Duodenal mucosa (tissue), 2 donors: ENCODE measurements at regions not wholly inside any gene's neighbourhood (a gene's known extent, or its start where the extent isn't known, plus 50 kb on each side); places are given as distances from the start of the nearest gene placed in this dataset.

Experiments
- H3K27ac ChIP-seq: one replicate; pipeline ENCODE4 v1.7.0; 2013; ENCODE audit warnings: low read depth, low read length
- H3K27me3 ChIP-seq, 2 donors: one replicate each; pipeline ENCODE4 v1.7.0; 2013; ENCODE audit warnings: low read length in 2 of 2, control low read depth in 1 of 2; ENCODE audit not compliant: insufficient read depth in 2 of 2, control insufficient read depth in 1 of 2
- H3K36me3 ChIP-seq, 2 donors: one replicate each; pipeline ENCODE4 v1.7.0; 2013; ENCODE audit warnings: low read length in 2 of 2, control low read depth in 1 of 2; ENCODE audit not compliant: insufficient read depth in 2 of 2, control insufficient read depth in 1 of 2
- H3K4me1 ChIP-seq, 2 donors: one replicate each; pipeline ENCODE4 v1.7.0; 2013; ENCODE audit warnings: low read length in 2 of 2, control low read depth in 1 of 2; ENCODE audit not compliant: insufficient read depth in 2 of 2, control insufficient read depth in 1 of 2
- H3K4me3 ChIP-seq, 2 donors: one replicate each; pipeline ENCODE4 v1.7.0; 2013; ENCODE audit warnings: low read length in 2 of 2, low read depth in 1 of 2
- H3K9ac ChIP-seq, 2 donors: one replicate each; pipeline ENCODE4 v1.7.0; 2013; ENCODE audit warnings: low read length in 2 of 2, low read depth in 1 of 2
- H3K9me3 ChIP-seq, 2 donors: one replicate each; pipeline ENCODE4 v1.7.0; 2013; ENCODE audit warnings: low read length in 2 of 2, control low read depth in 1 of 2; ENCODE audit not compliant: control insufficient read depth in 1 of 2

GRCh38 chr5:146965761-146966659, 87.5 kb upstream of the PPP2R2B start:
- Histone ChIP-seq H3K9me3 (no peaks in the 10 kb centered on the region), H3K27ac (no peak overlapping the region), H3K4me1 (no peaks in the 10 kb centered on the region), H3K4me3 (no peak overlapping the region), H3K27me3 (no peaks in the 10 kb centered on the region), H3K9ac (no peak overlapping the region), H3K36me3 (no peaks in the 10 kb centered on the region)

DNA sequence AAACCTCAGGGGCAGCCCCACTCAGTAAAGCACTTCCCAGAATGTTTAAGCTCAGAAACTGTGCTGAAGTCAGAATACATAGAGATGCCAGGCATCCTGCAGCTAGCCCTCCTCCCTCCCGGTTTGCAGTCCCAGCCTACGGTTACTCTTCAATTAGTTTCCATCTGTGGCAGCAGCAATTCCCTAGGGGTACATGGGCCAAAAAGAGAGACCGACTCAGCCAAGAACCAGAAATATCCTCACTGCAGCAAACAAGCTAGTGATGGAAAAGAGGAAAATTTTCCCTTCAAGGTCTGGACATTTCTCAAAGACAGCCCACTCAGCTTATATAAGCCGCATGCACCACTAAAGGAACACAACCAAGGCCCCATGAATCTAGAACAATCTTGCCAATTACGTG, 89.1 kb upstream of the PPP2R2B start:
- no peak overlapping the region for H3K9ac ChIP-seq
- no peaks in the 10 kb centered on the region for H3K4me1 ChIP-seq
- H3K9me3 ChIP-seq = no peaks in the 10 kb centered on the region
- no peaks in the 10 kb centered on the region for H3K27me3 ChIP-seq
- no peak overlapping the region for H3K27ac ChIP-seq
- H3K36me3 ChIP-seq = no peaks in the 10 kb centered on the region
- no peak overlapping the region for H3K4me3 ChIP-seq

GRCh38 chr5:146971401-146971800, 92.8 kb upstream of the PPP2R2B start:
- no peak overlapping the region for H3K27ac ChIP-seq
- H3K4me3 ChIP-seq = no peak overlapping the region
- no peaks in the 10 kb centered on the region for H3K9me3 ChIP-seq
- no peaks in the 10 kb centered on the region for H3K4me1 ChIP-seq
- H3K27me3 ChIP-seq = no peaks in the 10 kb centered on the region
- no peak overlapping the region for H3K9ac ChIP-seq
- no peaks in the 10 kb centered on the region for H3K36me3 ChIP-seq

GRCh38 chr5:146986469-146986868, 107.9 kb upstream of the PPP2R2B start:
- Histone ChIP-seq H3K27ac (no peak overlapping the region), H3K27me3 (no peaks in the 10 kb centered on the region), H3K36me3 (no peaks in the 10 kb centered on the region), H3K9ac (no peak overlapping the region), H3K4me3 (no peak overlapping the region), H3K4me1 (no peaks in the 10 kb centered on the region), H3K9me3 (peaks cover 0 to 8% of the 10 kb centered on the region in 2 donors)

DNA sequence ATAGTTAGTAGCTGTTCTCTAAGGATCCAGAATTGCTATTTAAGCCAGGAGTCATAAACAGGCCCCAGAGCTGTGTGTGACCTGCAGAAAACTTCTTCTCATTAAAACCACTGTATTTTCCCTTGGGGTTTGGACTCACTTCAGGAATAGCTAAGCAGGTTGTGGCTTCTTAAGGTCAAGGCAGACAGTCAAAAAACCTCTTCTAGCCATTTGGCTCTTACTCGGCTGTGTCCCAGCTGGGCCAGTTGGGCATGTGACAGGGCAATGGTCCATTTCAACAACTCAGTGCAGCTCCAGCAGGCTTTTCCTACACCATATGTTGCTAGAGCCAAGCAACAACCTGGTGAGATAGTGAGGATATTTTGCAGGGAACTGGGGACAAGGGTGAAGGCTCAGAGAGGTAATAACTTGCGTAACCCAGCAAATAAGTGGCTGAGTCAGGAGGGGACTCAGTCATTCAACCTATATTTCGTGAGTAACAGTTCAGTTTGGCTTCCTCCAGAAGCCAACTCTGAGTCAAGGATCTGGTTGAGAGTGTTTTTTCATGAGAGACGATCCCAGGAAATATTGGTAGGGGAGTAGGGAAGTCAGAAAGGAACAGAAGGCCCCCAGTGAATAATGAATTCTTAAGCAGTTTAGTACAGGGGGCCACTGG, 115.4 kb upstream of the PPP2R2B start:
- Histone ChIP-seq H3K4me1 (no peaks in the 10 kb centered on the region), H3K9ac (no peak overlapping the region), H3K27me3 (no peaks in the 10 kb centered on the region), H3K27ac (no peak overlapping the region), H3K4me3 (no peak overlapping the region), H3K9me3 (peaks cover 0 to 4% of the 10 kb centered on the region in 2 donors), H3K36me3 (no peaks in the 10 kb centered on the region)

DNA sequence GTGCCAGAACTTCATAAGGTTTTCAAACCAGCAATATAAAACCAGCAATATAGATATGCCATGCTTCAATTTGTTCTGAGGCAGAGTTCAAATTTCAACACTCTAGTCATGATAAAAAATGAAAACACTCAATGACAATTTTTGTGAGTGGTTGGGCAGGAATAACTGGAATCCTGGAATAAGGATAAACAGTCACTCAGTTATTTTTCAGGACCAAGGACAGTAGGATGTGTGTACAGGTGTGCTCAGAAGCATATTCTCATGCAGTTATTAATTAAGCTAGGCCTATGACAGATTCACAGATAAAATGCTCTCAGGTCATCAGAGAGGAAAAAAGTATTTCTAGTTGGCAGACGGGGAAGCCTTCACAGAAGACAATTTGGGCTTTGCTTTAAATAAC, 117.3 kb upstream of the PPP2R2B start:
- Histone ChIP-seq H3K9me3 (no peaks in the 10 kb centered on the region), H3K27ac (no peak overlapping the region), H3K27me3 (no peaks in the 10 kb centered on the region), H3K4me1 (no peaks in the 10 kb centered on the region), H3K9ac (no peak overlapping the region), H3K4me3 (no peak overlapping the region), H3K36me3 (no peaks in the 10 kb centered on the region)

- Histone ChIP-seq H3K27me3 (no peaks in the 10 kb centered on the region), H3K4me1 (no peaks in the 10 kb centered on the region), H3K27ac (no peak overlapping the region), H3K9me3 (no peaks in the 10 kb centered on the region), H3K36me3 (no peaks in the 10 kb centered on the region), H3K4me3 (no peak overlapping the region), H3K9ac (no peak overlapping the region)
These were observed 136.8 kb upstream of the PPP2R2B start for GRCh38 chr5:147015405-147015804.

GRCh38 chr5:147017191-147017590, 138.6 kb upstream of the PPP2R2B start:
- H3K9me3 ChIP-seq = no peaks in the 10 kb centered on the region
- no peaks in the 10 kb centered on the region for H3K36me3 ChIP-seq
- no peak overlapping the region for H3K27ac ChIP-seq
- H3K4me1 ChIP-seq = no peaks in the 10 kb centered on the region
- H3K27me3 ChIP-seq = no peaks in the 10 kb centered on the region
- no peak overlapping the region for H3K9ac ChIP-seq
- H3K4me3 ChIP-seq = no peak overlapping the region

- H3K4me3 ChIP-seq = no peak overlapping the region
- no peaks in the 10 kb centered on the region for H3K27me3 ChIP-seq
- no peak overlapping the region for H3K9ac ChIP-seq
- no peaks in the 10 kb centered on the region for H3K36me3 ChIP-seq
- H3K9me3 ChIP-seq = no peaks in the 10 kb centered on the region
- H3K27ac ChIP-seq = no peak overlapping the region
- no peaks in the 10 kb centered on the region for H3K4me1 ChIP-seq
These were observed 139.1 kb upstream of the PPP2R2B start for GRCh38 chr5:147017621-147018020.

- H3K9me3 ChIP-seq = no peaks in the 10 kb centered on the region
- H3K27me3 ChIP-seq = no peaks in the 10 kb centered on the region
- H3K4me1 ChIP-seq = no peaks in the 10 kb centered on the region
- H3K9ac ChIP-seq = no peak overlapping the region
- no peaks in the 10 kb centered on the region for H3K36me3 ChIP-seq
- no peak overlapping the region for H3K4me3 ChIP-seq
- no peak overlapping the region for H3K27ac ChIP-seq
These were observed 140.3 kb upstream of the PPP2R2B start for GRCh38 chr5:147018812-147019211.
